TTC549 (cell line): ENCODE measurements at regions not wholly inside any gene's neighbourhood (a gene's known extent, or its start where the extent isn't known, plus 50 kb on each side); places are given as distances from the start of the nearest gene placed in this dataset.
"Not testable (repeated sequence)": the region's sequence is repeated elsewhere in the genome, so short reads cannot be mapped to it uniquely, and the experiment has no call there.

Experiments used
- FAIRE-seq: peaks from 2 replicates; lab custom pipeline; 2012; peaks lifted over from hg19 to GRCh38; lab: Jason Lieb, UNC

DNA sequence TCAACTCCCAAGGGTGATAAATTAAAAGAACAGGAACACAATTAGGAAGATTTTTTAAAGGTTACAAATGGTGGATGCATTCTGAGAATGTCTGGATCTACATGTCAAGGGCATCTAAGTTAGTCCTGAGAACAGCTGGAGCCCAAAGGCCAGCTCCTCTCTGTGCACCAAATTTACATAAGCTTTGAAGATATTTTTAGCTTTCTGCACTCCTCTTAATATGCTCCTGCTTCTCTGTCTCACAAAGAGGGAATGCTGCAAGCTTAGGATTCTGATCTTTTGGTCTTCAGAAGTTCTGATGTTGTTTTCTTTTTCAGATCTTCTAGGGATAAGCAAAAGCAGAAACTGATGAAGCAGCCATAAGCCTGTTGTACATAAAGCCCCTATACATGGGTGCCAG is 309.8 kb upstream of the NCAM1 start:
- FAIRE-seq = no peak

DNA sequence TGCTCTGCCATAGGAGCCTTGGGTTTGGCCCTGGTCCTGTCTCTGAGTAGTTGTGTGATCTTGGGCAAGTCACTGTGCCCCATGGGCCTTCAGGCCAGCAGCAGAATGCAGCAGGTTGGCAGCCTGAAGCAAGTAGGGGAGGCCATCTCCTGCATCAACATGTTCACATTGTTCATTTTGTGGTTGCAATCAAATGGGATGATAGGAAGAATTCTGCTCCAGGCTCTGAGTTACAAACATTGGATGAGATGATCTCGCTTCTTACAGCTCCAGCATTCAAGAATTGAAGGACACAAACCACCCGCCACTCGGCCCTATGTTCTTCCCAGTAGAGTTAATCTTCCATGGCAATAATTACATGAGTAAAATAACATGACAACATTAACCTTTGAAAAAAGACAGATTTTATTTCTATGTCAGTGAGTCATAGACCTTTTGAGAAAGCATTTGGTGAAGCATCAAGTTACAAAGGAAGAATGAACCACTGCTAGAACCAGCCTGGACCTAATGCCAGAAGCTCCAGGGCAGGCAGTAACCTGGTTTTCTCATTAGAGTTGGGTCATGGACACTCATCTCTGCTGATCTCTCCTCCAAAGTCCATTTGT is 308.3 kb upstream of the NCAM1 start:
- no peak for FAIRE-seq

GRCh38 chr11:112655371-112655770 is 305.8 kb upstream of the NCAM1 start:
- no peak for FAIRE-seq

- FAIRE-seq = no peak
Observed at GRCh38 chr11:112656772-112657428, 304.3 kb upstream of the NCAM1 start.

DNA sequence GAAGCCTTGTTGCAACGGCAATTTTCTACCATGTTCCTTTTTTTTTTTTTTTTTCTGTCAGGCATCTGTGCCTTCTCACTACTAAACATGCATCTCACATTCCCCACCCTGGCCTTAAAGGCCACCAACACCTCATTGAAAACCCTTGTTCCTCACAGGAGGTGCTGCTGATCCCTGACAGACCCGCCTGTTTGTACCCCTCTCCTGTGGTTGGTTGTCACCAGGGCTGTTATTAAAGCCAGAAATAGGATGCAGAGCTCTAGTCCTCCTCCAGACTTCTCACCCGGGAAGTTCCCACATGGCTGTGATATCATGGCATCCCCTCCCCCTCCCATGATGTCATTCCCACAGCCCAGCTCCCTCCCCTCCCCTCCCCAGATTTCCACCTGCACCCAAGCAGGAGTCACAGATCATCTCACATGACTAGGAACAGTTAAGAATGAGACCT is 302.8 kb upstream of the NCAM1 start:
- no peak for FAIRE-seq

DNA sequence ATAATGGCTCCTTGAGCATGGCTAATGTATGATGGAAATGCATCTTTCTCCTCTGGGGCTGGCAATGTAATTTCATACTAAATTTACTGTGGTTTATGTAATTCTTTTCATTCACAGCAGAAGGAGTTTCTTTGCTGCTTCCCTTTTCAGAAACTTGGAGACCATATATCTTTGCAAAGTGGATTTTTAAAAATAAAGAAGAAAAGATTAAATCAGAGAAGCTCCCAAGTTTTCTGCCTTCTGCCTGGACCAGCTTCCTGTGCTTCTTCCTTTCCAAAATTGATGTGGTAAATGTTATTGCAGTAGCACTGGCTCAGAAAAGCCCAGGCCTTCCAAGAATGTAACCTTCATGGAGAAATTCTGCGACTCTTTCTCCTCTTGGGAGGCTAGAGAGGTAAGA is 300.1 kb upstream of the NCAM1 start:
- no peak for FAIRE-seq

GRCh38 chr11:112661571-112661970 is 299.6 kb upstream of the NCAM1 start:
- FAIRE-seq = no peak

GRCh38 chr11:112662554-112662953 is 298.7 kb upstream of the NCAM1 start:
- no peak for FAIRE-seq

DNA sequence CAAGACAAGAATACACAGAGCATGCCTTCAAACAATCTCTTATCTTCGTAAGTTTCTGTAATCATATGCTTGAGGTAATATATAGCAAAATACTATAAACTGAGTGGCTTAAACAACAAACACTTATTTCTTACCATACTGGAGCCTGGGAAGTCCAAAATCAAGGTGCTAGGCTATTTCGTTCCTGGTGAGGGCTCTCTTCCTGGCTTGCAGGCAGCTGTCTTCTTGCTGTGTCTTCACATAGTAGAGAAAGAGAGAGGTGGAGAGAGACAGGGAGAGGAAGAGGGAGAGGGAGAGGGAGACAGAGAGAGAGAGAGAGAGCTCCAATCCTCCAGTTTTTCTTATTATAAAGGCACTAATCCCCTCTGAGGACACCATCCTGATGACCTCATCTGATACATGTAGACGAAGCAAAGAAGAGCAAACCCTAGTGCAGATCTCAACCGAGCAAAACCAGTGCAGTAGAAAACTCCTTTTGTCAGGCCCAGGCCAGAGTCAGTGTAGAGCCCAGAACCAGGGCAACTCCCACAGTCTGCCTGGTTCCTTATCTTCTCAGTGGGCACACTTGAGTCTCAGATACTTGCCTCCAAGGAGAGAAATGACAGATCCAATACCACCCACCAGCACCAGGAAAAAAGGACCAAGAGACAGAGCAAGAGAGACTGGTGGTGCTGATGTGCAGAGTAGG is 297.1 kb upstream of the NCAM1 start:
- no peak for FAIRE-seq

- FAIRE-seq = no peak
Observed at GRCh38 chr11:112665291-112665690, 295.9 kb upstream of the NCAM1 start.

GRCh38 chr11:112666253-112666652 is 295.0 kb upstream of the NCAM1 start:
- FAIRE-seq = no peak

DNA sequence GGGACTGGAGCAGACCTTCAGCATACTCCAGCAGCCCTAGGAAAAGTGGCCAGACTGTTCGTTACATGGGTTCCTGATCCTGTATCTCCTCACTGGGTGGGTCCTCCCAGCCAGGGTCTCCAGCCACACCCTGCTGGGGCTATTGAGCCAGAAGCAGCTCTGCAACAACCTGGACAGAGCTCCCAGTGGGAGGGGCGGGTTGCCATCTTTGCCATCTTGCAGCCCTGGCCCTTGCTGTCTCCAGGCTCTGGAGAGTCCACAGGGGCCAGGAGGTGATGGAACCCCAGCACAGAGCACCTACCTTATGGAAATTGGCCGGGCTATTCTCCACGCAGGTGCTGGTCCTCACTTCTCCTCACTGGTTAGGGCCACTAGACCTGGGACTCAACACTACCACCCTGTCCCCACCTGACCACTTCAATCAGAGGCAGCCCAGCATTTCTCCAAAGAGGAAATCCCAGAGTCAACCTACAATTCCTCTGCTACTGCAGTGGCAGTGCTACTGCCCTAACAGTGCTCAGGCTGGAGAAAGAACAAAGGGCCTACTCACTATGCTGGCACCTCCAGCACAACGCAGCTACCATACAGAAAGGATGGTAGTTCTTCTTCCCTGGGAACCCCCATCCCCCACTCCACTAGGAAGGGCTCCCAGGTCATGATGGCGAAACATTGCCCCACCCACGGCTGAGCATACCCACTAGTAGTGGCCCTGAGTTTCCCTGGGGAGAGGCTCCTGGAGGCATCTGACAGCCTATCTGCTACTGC is 290.2 kb upstream of the NCAM1 start:
- no peak for FAIRE-seq

DNA sequence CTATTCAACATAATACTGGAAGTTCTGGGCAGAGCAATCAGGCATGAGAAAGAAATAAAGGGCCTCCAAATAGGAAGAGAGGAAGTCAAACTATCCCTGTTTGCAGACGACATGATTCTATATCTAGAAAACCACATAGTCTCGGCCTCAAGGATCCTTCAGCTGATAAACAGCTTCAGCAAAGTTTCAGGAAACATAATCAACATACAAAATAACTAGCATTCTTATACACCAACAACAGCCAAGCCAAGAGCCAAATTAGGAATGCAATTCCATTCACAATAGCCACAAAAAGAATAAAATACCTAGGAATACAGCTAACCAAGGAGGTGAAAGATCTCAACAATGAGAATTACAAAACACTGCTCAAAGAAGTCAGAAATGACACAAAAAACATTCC is 287.8 kb upstream of the NCAM1 start:
- not testable (repeated sequence) for FAIRE-seq

GRCh38 chr11:112685111-112685510 is 276.1 kb upstream of the NCAM1 start:
- FAIRE-seq = no peak

GRCh38 chr11:112689851-112690250 is 271.4 kb upstream of the NCAM1 start:
- FAIRE-seq = no peak

- no peak for FAIRE-seq
Observed at GRCh38 chr11:112693781-112694180, 267.4 kb upstream of the NCAM1 start.

GRCh38 chr11:112694245-112694644 is 267.0 kb upstream of the NCAM1 start:
- no peak for FAIRE-seq

- no peak for FAIRE-seq
Observed at GRCh38 chr11:112694813-112695212, 266.4 kb upstream of the NCAM1 start.

DNA sequence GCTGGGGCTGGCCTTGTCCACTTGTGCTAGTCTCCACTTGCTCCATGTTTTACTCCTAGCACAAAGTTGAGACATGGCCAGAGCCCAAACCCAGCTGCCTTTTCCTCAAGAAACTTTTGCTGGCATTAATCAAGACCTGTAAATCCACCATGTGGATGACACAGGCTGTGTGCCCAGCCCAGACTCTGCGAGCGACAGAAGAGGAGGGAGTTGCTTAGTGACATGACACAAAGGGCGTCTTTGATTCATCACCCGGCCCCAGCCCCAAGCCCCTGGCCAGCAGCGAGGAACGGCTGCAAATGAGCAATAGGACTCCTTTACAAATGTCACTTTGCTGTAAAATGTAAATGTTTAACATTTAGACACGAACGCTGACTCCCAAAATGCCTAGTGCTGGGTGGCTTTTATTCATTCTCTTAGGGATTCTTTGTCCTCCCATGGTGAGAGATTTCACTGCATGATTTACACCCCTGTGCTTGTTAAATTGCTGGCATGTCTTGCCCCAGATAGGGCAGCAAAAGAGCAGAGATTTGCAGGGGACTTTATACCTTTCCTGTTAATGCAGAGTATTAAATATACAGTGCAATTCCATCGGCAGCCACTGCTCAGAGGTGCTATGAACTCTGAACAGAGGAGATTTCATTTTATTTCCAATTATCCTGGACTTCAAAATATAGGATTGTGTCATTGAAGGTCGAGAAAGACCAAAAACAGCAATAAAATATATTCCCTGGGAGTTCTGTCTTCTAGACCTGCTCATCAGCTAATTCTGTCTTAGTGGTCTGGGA is 263.6 kb upstream of the NCAM1 start:
- FAIRE-seq = no peak

GRCh38 chr11:112705148-112705547 is 256.1 kb upstream of the NCAM1 start:
- no peak for FAIRE-seq

- no peak for FAIRE-seq
Observed at GRCh38 chr11:112706863-112707262, 254.4 kb upstream of the NCAM1 start.

DNA sequence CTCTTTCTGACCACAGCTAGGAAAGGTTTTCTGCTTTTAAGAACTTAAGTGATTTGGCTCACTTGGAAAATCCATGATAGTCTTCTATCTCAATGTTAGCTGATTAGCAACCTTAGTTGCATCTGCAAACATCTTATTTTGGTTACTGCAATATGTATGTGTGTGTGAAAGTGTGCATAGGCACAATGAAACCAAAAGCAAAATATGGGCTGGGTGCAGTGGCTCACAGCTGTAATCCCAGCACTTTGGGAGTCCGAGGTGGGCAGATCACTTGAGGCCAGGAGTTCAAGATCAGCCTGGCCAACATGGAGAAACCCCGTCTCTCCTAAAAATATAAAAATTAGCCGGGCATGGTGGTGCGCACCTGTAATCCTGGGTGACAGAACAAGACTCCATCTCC is 246.9 kb upstream of the NCAM1 start:
- not testable (repeated sequence) for FAIRE-seq
